Endothelial cell of umbilical vein (primary cell): ENCODE measurements at regions not wholly inside any gene's neighbourhood (a gene's known extent, or its start where the extent isn't known, plus 50 kb on each side); places are given as distances from the start of the nearest gene placed in this dataset.

Source experiments
- BruUV-seq: library from RNA; stranded (reverse); fragments of 400-500 nt; replicated peaks from 2 replicates; lab custom pipeline; 2021; lab: Mats Ljungman, UMichigan
- CTCF ChIA-PET: fragments of 300-600, 350-600 bp; sonication (Branson Sonifier 250); formaldehyde crosslinking; loops from one replicate; lab custom pipeline; 2021; ENCODE audit warnings: antibody characterized with exemption, inconsistent platforms; lab: Charles Lee
- POLR2A ChIA-PET: fragments of 300-600, 350-600 bp; sonication (Branson Sonifier 250); formaldehyde crosslinking; loops from one replicate; lab custom pipeline; 2021; ENCODE audit warnings: antibody characterized with exemption, inconsistent platforms; lab: Charles Lee
- DNase-seq: peaks from one replicate; pipeline ENCODE4 v3.0.0-alpha.2; 2011; ENCODE audit warnings: low read depth, low spot score
- FAIRE-seq: peaks from 2 replicates; lab custom pipeline; 2011; peaks lifted over from hg19 to GRCh38; lab: Jason Lieb, UNC
- H2AFZ ChIP-seq: 2 replicates; pipeline ENCODE4 v1.6.0; 2012; ENCODE audit warnings: low read depth, low read length, control low read depth, inconsistent platforms
- H3K27ac ChIP-seq: 2 replicates; pipeline ENCODE4 v1.5.1; 2011; ENCODE audit warnings: low read depth, mild to moderate bottlenecking, control low read depth, low read length, moderate library complexity; ENCODE audit not compliant: insufficient read depth
- H3K27me3 ChIP-seq, 2 experiments: 2 replicates each; pipeline versions ENCODE4 v1.6.0 to v1.6.1; 2011; ENCODE audit warnings: low read length in 2 of 2, mixed read lengths in 1 of 2; ENCODE audit not compliant: control insufficient read depth in 2 of 2, insufficient read depth in 2 of 2
- H3K36me3 ChIP-seq, 2 experiments: 2 replicates in 1 of 2; 3 replicates in 1 of 2; pipeline ENCODE4 v1.5.1; 2011; ENCODE audit warnings: low read length in 2 of 2, mild to moderate bottlenecking in 1 of 2, moderate library complexity in 1 of 2; ENCODE audit not compliant: control insufficient read depth in 2 of 2, insufficient read depth in 2 of 2; ENCODE audit errors: extremely low read depth in 1 of 2
- H3K4me1 ChIP-seq: 3 replicates; pipeline ENCODE4 v1.5.1; 2011; ENCODE audit warnings: mild to moderate bottlenecking, low read length; ENCODE audit not compliant: control insufficient read depth, insufficient read depth; ENCODE audit errors: extremely low read depth
- H3K4me2 ChIP-seq: 2 replicates; pipeline ENCODE4 v1.6.1; 2011; ENCODE audit warnings: low read length, control low read depth, mixed read lengths; ENCODE audit not compliant: insufficient read depth
- H3K4me3 ChIP-seq, 3 experiments: fragments of 200-600 bp in 1 of 3; sonication (generic), shearing (Covaris generic) in 1 of 3; replicated peaks in 1 of 3; 2 replicates each; pipeline ENCODE4 v1.5.1; 2011 to 2016; ENCODE audit warnings: control low read depth in 3 of 3, low read length in 3 of 3, mild to moderate bottlenecking in 2 of 3, inconsistent platforms in 1 of 3, low read depth in 1 of 3, moderate library complexity in 1 of 3; ENCODE audit not compliant: insufficient read depth in 1 of 3
- H3K79me2 ChIP-seq: 2 replicates; pipeline ENCODE4 v1.6.0; 2012; ENCODE audit warnings: low read length, inconsistent platforms; ENCODE audit not compliant: control insufficient read depth, insufficient read depth
- H3K9ac ChIP-seq: replicated peaks from 2 replicates; pipeline ENCODE3; 2011; ENCODE audit warnings: low read length, control low read depth; ENCODE audit not compliant: insufficient read depth; ENCODE audit errors: extremely low read depth
- H3K9me1 ChIP-seq: replicated peaks from 3 replicates; pipeline ENCODE4 v1.6.0; 2011; ENCODE audit warnings: mild to moderate bottlenecking, low read length; ENCODE audit not compliant: control insufficient read depth, insufficient read depth; ENCODE audit errors: extremely low read depth
- H3K9me3 ChIP-seq: replicated peaks from 2 replicates; pipeline ENCODE4 v1.5.1; 2012; ENCODE audit warnings: low read length, inconsistent platforms; ENCODE audit not compliant: control insufficient read depth, insufficient read depth
- H4K20me1 ChIP-seq: replicated peaks from 2 replicates; pipeline ENCODE3; 2011; ENCODE audit warnings: mild to moderate bottlenecking, low read length; ENCODE audit not compliant: control insufficient read depth, insufficient read depth; ENCODE audit errors: extremely low read depth
- EZH2 ChIP-seq: IDR thresholded peaks from 2 replicates; pipeline ENCODE4 v1.6.1; 2012; ENCODE audit warnings: borderline replicate concordance, low read depth, mild to moderate bottlenecking, moderate library complexity, low read length, inconsistent platforms; ENCODE audit not compliant: severe bottlenecking
- FOS ChIP-seq: IDR thresholded peaks from 2 replicates; pipeline ENCODE4 v1.6.1; 2011; ENCODE audit warnings: mild to moderate bottlenecking, low read length, moderate library complexity, borderline replicate concordance; ENCODE audit not compliant: insufficient read depth
- GATA2 ChIP-seq: IDR thresholded peaks from 2 replicates; pipeline ENCODE4 v1.7.0; 2011; ENCODE audit warnings: low read depth, mild to moderate bottlenecking, moderate library complexity, mixed read lengths, low read length; ENCODE audit not compliant: insufficient read length, insufficient read depth
- JUN ChIP-seq: IDR thresholded peaks from 2 replicates; pipeline ENCODE4 v1.6.1; 2011; ENCODE audit warnings: borderline replicate concordance, low read depth; ENCODE audit not compliant: insufficient read length, insufficient read depth
- MYC ChIP-seq: IDR thresholded peaks from one replicate; pipeline ENCODE4 v1.6.1; 2011; ENCODE audit warnings: mild to moderate bottlenecking, low read depth, low read length
- POLR2A ChIP-seq: IDR thresholded peaks from 2 replicates; pipeline ENCODE4 v1.6.1; 2012; ENCODE audit warnings: low read depth, mild to moderate bottlenecking, control low read depth, low read length
- POLR2AphosphoS5 ChIP-seq: IDR thresholded peaks from 2 replicates; pipeline ENCODE4 v1.6.1; 2012; ENCODE audit warnings: low read depth, mild to moderate bottlenecking, control low read depth, low read length, moderate library complexity; ENCODE audit not compliant: insufficient read depth
- dilution Hi-C: fragments of 300-500 bp; cut with MboI; formaldehyde crosslinking; loops from one replicate; pipeline ENCODE4 v1.15.0; 2019; ENCODE audit warnings: low sequenced_read_pairs; ENCODE audit not compliant: extremely low pct_ligation_motif_present
- intact Hi-C: fragments of 100-400 bp; cut with micrococcal nuclease; formaldehyde crosslinking; loops from one replicate; pipeline ENCODE4 v1.10.0; 2022
- TF ChIP-seq, protein P1 (sequence below): IDR thresholded peaks from 2 replicates; pipeline ENCODE4 v1.6.1; 2011; ENCODE audit not compliant: insufficient read depth, insufficient read length
- TF ChIP-seq, protein P2 (sequence below), 2 donors: IDR thresholded peaks; 1 replicate in 1 of 2; 2 replicates in 1 of 2; pipeline ENCODE4 v1.5.1; 2011; ENCODE audit warnings: low read length in 2 of 2, mild to moderate bottlenecking in 2 of 2, moderate library complexity in 2 of 2, control low read depth in 1 of 2, inconsistent platforms in 1 of 2, low read depth in 1 of 2; ENCODE audit not compliant: insufficient read depth in 1 of 2; ENCODE audit errors: extremely low read depth in 1 of 2

DNA sequence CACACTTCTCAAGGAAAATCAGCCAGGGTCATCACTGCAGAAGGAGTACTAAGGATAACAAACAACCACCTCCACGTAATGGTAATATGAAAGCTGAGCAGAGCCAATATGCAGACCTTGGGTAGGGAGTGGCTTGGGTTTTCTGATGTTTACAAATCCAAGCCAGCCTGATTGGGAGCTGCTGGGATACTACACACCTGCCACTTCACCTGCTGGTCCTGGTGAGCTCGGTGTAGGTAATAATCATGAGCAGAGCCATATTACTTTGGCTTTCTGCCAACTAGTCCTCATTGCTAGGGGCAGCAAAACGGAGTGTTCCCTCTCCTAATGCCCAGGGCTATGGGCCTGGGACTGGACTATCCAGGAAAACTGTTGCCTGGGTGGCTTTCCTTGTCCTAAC lies 433.5 kb upstream of the PPP2R3A start:
- DNase-seq: no peak
- POLR2A ChIA-PET: no interaction called here
- intact Hi-C loops: no loop called here
- no peak for FAIRE-seq
- Histone ChIP-seq H3K4me3 (no peak overlapping the region), H3K9ac (no peak overlapping the region), H3K9me1 (no peaks in the 10 kb centered on the region), H2AFZ (no peak overlapping the region), H3K9me3 (peaks cover 2% of the 10 kb centered on the region), H3K27ac (no peak overlapping the region), H3K4me1 (no peaks in the 10 kb centered on the region), H3K79me2 (no peaks in the 10 kb centered on the region), H3K27me3 (no peaks in the 10 kb centered on the region), H3K4me2 (no peak overlapping the region), H3K36me3 (no peaks in the 10 kb centered on the region), H4K20me1 (no peaks in the 10 kb centered on the region)
- CTCF ChIA-PET: no interaction called here
- TF ChIP-seq POLR2A (no peak), MYC (no peak), FOS (no peak), POLR2AphosphoS5 (no peak), EZH2 (no peak), GATA2 (no peak), JUN (no peak)
- TF ChIP-seq, protein P1, sequence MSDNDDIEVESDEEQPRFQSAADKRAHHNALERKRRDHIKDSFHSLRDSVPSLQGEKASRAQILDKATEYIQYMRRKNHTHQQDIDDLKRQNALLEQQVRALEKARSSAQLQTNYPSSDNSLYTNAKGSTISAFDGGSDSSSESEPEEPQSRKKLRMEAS: no peak
- TF ChIP-seq, protein P2, sequence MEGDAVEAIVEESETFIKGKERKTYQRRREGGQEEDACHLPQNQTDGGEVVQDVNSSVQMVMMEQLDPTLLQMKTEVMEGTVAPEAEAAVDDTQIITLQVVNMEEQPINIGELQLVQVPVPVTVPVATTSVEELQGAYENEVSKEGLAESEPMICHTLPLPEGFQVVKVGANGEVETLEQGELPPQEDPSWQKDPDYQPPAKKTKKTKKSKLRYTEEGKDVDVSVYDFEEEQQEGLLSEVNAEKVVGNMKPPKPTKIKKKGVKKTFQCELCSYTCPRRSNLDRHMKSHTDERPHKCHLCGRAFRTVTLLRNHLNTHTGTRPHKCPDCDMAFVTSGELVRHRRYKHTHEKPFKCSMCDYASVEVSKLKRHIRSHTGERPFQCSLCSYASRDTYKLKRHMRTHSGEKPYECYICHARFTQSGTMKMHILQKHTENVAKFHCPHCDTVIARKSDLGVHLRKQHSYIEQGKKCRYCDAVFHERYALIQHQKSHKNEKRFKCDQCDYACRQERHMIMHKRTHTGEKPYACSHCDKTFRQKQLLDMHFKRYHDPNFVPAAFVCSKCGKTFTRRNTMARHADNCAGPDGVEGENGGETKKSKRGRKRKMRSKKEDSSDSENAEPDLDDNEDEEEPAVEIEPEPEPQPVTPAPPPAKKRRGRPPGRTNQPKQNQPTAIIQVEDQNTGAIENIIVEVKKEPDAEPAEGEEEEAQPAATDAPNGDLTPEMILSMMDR (IDR thresholded peaks at IDR 0.05; ENCODE audit: extremely low read depth in 1 of 2, insufficient read depth in 1 of 2, low read depth in 1 of 2, low read length in 2 of 2): no peak
- BruUV-seq: no TSS peak
- dilution Hi-C loops: no loop called here
